GM18517 (cell line): ENCODE measurements at regions not wholly inside any gene's neighbourhood (a gene's known extent, or its start where the extent isn't known, plus 50 kb on each side); places are given as distances from the start of the nearest gene placed in this dataset.
"Not testable (repeated sequence)": the region's sequence is repeated elsewhere in the genome, so short reads cannot be mapped to it uniquely, and the experiment has no call there.

Source experiments
- ATAC-seq: cut with Tn5 transposase; IDR thresholded peaks from one replicate; pipeline ENCODE4 v1.9.1; 2021; ENCODE audit warnings: mild to moderate bottlenecking, moderate library complexity; ENCODE audit not compliant: unreplicated experiment

GRCh38 chr22:22773979-22774604, 113.5 kb upstream of the IGLL5 start:
- no peak for ATAC-seq

- ATAC-seq, result not testable (repeated sequence)
These were observed 112.9 kb upstream of the IGLL5 start for GRCh38 chr22:22774762-22775161.

GRCh38 chr22:22776121-22776520, 111.5 kb upstream of the IGLL5 start:
- no peak for ATAC-seq

GRCh38 chr22:22779213-22779612, 108.4 kb upstream of the IGLL5 start:
- no peak for ATAC-seq

- ATAC-seq, result no peak
These were observed 104.0 kb upstream of the IGLL5 start for GRCh38 chr22:22783575-22783974.

GRCh38 chr22:22784249-22785039, 103.2 kb upstream of the IGLL5 start:
- ATAC-seq, result no peak

GRCh38 chr22:22785316-22786065, 102.1 kb upstream of the IGLL5 start:
- no peak for ATAC-seq

- ATAC-seq, result no peak
These were observed 101.1 kb upstream of the IGLL5 start for GRCh38 chr22:22786301-22787115.

- ATAC-seq, result no peak
These were observed 100.5 kb upstream of the IGLL5 start for GRCh38 chr22:22787151-22787550.

GRCh38 chr22:22787786-22788459, 99.7 kb upstream of the IGLL5 start:
- ATAC-seq, result no peak

- no peak for ATAC-seq
These were observed 99.1 kb upstream of the IGLL5 start for GRCh38 chr22:22788460-22789037.

- no peak for ATAC-seq
These were observed 98.2 kb upstream of the IGLL5 start for GRCh38 chr22:22789233-22789921.

GRCh38 chr22:22789922-22790845, 97.4 kb upstream of the IGLL5 start:
- no peak for ATAC-seq

- ATAC-seq, result no peak
These were observed 96.0 kb upstream of the IGLL5 start for GRCh38 chr22:22791438-22792181.

GRCh38 chr22:22792205-22792786, 95.3 kb upstream of the IGLL5 start:
- ATAC-seq, result not testable (repeated sequence)

- not testable (repeated sequence) for ATAC-seq
These were observed 92.0 kb upstream of the IGLL5 start for GRCh38 chr22:22795639-22796038.

- no peak for ATAC-seq
These were observed 90.9 kb upstream of the IGLL5 start for GRCh38 chr22:22796724-22797123.
